ENCODE measurements at regions not wholly inside any gene's neighbourhood (a gene's known extent, or its start where the extent isn't known, plus 50 kb on each side); places are given as distances from the start of the nearest gene placed in this dataset.
"Not testable (repeated sequence)": the region's sequence is repeated elsewhere in the genome, so short reads cannot be mapped to it uniquely, and the experiment has no call there.

DNA sequence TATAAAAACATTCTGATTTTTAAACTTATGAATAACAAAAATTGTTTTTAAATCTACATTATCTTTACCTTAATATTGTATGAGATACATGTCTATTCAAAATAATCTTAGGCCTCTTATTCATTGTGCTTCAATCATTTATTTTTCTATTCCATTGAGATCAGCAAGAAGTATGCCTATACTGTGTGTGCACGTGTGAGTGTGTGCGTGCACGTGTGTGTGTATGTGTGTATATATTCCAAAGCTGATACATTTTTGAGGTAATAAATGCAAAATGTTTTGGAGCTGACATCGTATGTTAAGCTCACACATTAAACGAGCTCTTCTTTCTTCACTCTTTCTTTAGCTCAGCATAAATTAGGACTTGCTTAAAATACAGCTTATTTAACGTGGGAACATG is 1701.2 kb upstream of the PCDH10 start:
- no peak for DNase-seq (ENCODE audit: low read depth, low spot score)

- no peak for DNase-seq (ENCODE audit: low read depth, low spot score)
Observed at GRCh38 chr4:131450572-131451209, 1698.4 kb upstream of the PCDH10 start.

- no peak for DNase-seq (ENCODE audit: low read depth, low spot score)
Observed at GRCh38 chr4:131459430-131460101, 1689.5 kb upstream of the PCDH10 start.

DNA sequence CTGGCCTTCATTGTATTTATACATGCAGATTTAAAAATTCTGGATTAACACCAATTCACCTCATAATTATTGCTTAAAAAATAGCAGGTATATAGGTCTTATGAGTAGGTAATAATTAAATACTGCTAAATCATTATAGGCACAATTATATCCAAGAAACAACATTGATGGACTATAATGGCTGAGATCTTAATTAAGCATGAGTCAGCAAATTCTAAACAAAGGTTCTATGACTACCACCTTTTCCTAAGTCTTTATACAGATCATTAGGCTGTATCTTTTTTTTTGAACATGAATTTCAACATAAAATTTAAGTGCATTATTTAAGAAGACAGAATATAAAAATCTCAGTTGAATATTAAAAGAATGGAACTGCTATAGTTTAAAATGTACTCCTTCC is 1678.7 kb upstream of the PCDH10 start:
- no peak for DNase-seq (ENCODE audit: low read depth, low spot score)

DNA sequence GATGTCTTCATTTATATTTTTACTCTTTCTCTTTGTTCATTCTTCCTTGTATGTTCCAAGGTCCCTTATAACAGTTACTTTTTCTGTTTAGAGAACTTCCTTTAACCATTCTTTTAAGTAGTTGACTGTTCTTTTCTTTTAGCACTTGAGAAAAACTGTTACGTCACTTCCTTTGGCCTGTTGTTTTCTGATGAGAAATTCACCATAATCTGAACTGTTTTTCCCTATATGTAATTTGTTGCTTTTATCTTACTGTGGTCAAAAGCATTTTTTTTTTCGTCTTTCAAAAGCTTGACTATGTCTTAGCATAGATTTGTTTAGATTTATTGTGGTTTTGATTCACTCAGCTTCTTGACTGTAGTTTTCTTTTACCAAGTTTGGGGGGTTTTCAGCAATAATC is 1660.3 kb upstream of the PCDH10 start:
- no peak for DNase-seq (ENCODE audit: low read depth, low spot score)

DNA sequence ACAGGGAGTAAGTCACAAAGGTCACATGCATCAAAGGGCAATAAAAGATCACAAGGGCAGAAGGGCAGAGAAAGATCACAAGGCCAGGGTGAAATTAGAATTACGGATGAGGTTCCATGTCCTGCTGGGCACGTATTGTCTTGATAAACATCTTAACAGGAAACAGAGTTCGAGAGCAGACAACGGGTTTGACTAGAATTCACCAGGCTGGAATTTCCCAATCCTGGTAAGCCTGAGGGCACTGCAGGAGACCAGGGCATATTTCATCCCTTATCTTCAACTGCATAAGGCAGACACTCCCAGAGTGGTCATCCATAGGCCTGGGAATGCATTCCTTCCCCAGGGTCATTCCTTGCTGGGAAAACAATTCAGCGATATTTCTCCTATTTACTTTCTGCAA is 1652.9 kb upstream of the PCDH10 start:
- DNase-seq (ENCODE audit: low read depth, low spot score) = peak; percentile 38

- DNase-seq (ENCODE audit: low read depth, low spot score) = no peak
Observed at GRCh38 chr4:131499141-131499873, 1649.8 kb upstream of the PCDH10 start.

GRCh38 chr4:131509521-131509920 is 1639.6 kb upstream of the PCDH10 start:
- DNase-seq (ENCODE audit: low read depth, low spot score) = no peak

GRCh38 chr4:131526686-131527085 is 1622.4 kb upstream of the PCDH10 start:
- no peak for DNase-seq (ENCODE audit: low read depth, low spot score)

DNA sequence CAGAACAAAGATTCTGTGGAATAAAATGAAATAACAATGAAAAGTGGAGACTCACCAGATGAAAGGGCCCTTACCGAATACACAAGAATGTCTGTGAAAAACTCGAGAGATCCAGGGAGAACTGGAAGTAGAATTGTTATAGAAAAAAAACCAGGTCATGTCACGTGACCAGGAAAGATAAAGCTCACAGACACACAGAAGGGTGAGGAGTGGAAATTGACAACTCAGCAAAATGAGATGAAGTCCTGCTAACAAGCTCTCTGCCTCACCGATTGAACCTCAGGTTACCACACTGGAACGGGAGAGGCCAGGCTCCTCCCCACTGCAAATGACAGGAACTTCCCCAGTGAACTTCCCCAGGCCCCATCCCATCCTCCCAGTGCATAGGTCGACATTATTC is 1618.0 kb upstream of the PCDH10 start:
- DNase-seq (ENCODE audit: low read depth, low spot score) = no peak

GRCh38 chr4:131534944-131535645 is 1614.0 kb upstream of the PCDH10 start:
- no peak for DNase-seq (ENCODE audit: low read depth, low spot score)

GRCh38 chr4:131540256-131540655 is 1608.8 kb upstream of the PCDH10 start:
- DNase-seq (ENCODE audit: low read depth, low spot score) = no peak

GRCh38 chr4:131547506-131547981 is 1601.5 kb upstream of the PCDH10 start:
- no peak for DNase-seq (ENCODE audit: low read depth, low spot score)

DNA sequence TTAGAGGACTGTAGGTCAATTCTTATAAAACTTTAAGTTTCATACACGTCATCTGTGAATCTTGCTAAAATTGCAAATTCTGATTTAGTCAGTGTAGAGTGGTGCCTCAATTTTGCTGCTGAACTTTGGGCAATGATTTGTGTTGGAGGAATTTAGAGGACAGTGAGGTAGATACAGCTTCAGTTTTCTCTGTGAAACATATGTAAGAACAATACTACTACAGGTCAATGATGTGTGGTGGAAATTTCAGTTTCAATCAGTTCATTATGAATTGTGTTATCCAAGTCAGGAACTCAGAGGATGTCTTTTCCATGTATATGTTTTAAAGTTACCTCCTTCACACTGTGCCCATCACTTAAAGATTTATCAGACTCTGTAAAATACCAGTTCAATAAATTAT is 1597.8 kb upstream of the PCDH10 start:
- no peak for DNase-seq (ENCODE audit: low read depth, low spot score)

DNA sequence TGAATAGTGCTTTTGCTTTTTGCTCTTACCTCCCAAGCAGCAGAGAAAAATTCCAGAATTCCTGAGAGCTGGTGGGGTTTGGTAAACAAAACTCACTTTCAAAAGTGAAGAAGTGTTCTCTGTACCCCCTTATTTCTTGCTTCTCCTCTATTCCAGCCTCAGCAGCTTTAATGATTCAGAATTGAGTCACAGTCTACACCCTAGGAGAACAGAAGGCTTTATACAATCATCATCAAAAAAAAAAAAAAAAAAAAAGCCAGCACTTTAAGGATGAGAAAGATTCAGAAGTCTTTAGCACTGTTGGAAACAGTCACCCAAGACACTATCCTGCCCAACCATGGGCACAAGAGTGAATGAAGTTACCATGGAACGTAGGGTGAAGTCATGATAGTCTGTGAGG is 1583.1 kb upstream of the PCDH10 start:
- no peak for DNase-seq (ENCODE audit: low read depth, low spot score)

GRCh38 chr4:131584587-131584986 is 1564.5 kb upstream of the PCDH10 start:
- no peak for DNase-seq (ENCODE audit: low read depth, low spot score)

DNA sequence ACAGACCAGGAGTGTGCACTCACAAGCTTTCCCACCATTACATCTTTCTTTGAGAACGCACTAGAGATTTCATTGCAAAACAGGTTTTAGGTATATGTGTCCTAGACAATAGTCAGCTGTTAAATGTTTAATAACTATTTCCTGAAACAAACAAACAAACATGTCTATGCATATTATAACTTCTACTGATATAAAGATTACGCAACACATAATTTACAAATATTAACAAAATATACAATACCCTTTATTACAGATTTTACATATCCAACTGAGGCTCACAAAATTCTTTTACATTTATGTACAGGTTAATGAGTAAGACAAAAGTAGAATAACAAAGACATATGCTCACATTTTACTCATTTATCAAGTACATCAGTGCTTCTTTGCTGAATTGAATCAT is 1554.0 kb upstream of the PCDH10 start:
- DNase-seq (ENCODE audit: low read depth, low spot score) = no peak

DNA sequence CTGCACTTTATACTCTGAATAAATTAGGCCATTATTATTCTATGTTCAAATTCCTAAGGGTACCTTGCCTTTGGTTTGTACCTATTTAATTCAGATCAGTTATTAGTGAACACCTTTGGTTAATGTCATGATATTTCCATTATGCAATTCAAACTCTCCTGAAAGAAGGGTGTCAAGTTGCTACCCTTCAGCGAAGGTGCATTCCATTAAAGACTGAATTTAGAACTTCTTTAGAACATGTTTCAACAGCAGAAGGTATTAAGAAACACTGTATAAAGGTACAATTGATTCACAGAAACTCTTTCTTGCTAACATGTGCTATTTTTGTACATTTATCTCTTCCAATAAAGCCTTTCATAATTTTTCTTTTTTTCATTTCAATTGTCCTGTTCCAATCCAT is 1545.4 kb upstream of the PCDH10 start:
- no peak for DNase-seq (ENCODE audit: low read depth, low spot score)

- DNase-seq (ENCODE audit: low read depth, low spot score) = no peak
Observed at GRCh38 chr4:131609039-131609438, 1540.1 kb upstream of the PCDH10 start.

DNA sequence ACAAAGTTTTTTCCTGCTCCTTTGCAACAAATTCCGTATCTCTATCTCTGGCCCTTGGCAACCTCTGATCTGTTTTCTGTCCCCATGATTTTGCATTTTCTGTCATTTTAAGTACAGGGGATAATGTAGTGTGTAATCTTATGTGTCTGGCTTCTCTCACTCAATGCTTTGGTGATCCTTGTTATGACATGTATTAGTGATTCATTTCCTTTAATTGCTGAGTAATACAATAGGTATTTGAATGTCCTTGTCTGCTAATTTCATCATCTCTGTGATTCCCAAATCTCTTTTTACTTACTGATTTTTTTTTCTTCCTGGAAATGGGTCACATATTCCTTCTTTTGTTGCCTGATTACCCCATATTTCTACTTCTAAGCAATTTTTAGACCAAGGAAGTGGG is 1538.6 kb upstream of the PCDH10 start:
- not testable (repeated sequence) for DNase-seq (ENCODE audit: low read depth, low spot score)

DNA sequence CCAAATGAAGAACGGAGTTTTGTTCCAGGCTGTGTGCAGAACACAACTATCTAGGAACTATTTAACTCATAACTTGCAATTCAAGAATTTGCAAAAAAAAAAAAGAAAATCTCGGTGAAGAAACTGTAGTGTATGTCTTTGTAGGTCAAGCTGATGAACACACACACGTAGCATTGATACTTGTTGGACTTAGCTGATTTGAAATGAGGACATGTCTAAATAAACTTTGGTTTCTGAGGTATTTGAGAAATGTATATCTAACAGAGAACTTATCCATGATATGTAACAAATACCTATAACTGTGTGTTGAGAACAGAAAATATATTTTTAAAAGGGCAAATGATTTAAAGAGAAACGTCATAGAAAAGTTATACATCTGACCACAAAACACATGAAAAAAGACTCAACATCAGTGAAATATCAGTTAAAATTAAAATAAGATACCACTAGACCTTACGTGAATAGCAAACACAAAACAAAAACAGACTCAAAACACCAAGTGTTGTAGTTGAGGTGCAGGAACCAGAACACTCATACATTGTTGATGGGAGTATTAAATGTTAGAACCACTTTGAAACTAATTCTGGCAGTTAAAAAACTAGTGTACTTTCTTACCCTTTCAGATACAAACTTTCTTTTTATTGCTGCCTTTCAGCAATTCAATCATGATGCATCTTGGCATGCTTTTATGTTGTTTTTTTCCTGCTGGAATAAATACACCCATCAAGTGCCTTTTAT is 1535.8 kb upstream of the PCDH10 start:
- no peak for DNase-seq (ENCODE audit: low read depth, low spot score)

- DNase-seq (ENCODE audit: low read depth, low spot score) = no peak
Observed at GRCh38 chr4:131613824-131614216, 1535.3 kb upstream of the PCDH10 start.

All from ELF-1 (cell line).